ENCODE measurements at regions not wholly inside any gene's neighbourhood (a gene's known extent, or its start where the extent isn't known, plus 50 kb on each side); places are given as distances from the start of the nearest gene placed in this dataset.

DNA sequence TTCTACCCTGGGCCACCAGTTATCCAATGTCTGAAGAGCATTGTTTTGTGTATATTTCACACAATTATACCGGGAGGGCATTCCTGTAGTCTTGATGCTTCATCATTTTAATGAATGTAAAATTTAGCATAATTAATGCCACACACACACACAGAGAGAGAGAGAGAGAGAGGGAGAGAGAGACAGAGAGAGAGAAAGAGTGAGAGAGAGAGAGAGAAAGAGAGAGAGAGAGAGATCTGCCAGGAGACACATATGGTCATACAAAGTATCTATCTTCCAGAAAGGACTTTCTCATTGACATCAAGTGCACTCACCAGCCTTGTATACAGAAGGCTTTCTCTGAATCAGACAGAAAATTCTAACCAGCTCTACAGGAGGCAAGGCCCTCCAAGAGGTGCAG, 72.3 kb downstream of the KLF6 start:
- no peak for TF ChIP-seq PPARA (CRISPR knock-in tag; IDR thresholded peaks at IDR 0.05; ENCODE audit: borderline replicate concordance)
- no peak for TF ChIP-seq CSDC2 (CRISPR knock-in tag; IDR thresholded peaks at IDR 0.05)
- TF ChIP-seq, protein P1, sequence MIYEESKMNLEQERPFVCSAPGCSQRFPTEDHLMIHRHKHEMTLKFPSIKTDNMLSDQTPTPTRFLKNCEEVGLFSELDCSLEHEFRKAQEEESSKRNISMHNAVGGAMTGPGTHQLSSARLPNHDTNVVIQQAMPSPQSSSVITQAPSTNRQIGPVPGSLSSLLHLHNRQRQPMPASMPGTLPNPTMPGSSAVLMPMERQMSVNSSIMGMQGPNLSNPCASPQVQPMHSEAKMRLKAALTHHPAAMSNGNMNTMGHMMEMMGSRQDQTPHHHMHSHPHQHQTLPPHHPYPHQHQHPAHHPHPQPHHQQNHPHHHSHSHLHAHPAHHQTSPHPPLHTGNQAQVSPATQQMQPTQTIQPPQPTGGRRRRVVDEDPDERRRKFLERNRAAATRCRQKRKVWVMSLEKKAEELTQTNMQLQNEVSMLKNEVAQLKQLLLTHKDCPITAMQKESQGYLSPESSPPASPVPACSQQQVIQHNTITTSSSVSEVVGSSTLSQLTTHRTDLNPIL (CRISPR knock-in tag; IDR thresholded peaks at IDR 0.05; ENCODE audit: low read depth) = no peak
- TF ChIP-seq TOX (CRISPR knock-in tag; IDR thresholded peaks at IDR 0.05; ENCODE audit: borderline replicate concordance) = no peak
- TF ChIP-seq, protein P2, sequence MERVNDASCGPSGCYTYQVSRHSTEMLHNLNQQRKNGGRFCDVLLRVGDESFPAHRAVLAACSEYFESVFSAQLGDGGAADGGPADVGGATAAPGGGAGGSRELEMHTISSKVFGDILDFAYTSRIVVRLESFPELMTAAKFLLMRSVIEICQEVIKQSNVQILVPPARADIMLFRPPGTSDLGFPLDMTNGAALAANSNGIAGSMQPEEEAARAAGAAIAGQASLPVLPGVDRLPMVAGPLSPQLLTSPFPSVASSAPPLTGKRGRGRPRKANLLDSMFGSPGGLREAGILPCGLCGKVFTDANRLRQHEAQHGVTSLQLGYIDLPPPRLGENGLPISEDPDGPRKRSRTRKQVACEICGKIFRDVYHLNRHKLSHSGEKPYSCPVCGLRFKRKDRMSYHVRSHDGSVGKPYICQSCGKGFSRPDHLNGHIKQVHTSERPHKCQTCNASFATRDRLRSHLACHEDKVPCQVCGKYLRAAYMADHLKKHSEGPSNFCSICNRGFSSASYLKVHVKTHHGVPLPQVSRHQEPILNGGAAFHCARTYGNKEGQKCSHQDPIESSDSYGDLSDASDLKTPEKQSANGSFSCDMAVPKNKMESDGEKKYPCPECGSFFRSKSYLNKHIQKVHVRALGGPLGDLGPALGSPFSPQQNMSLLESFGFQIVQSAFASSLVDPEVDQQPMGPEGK (CRISPR knock-in tag; IDR thresholded peaks at IDR 0.05; ENCODE audit: borderline replicate concordance) = no peak
- no peak for TF ChIP-seq ZNF70 (CRISPR knock-in tag; IDR thresholded peaks at IDR 0.05)
- no peak for TF ChIP-seq ZNF8 (CRISPR knock-in tag; IDR thresholded peaks at IDR 0.05)
- TF ChIP-seq, protein P3, sequence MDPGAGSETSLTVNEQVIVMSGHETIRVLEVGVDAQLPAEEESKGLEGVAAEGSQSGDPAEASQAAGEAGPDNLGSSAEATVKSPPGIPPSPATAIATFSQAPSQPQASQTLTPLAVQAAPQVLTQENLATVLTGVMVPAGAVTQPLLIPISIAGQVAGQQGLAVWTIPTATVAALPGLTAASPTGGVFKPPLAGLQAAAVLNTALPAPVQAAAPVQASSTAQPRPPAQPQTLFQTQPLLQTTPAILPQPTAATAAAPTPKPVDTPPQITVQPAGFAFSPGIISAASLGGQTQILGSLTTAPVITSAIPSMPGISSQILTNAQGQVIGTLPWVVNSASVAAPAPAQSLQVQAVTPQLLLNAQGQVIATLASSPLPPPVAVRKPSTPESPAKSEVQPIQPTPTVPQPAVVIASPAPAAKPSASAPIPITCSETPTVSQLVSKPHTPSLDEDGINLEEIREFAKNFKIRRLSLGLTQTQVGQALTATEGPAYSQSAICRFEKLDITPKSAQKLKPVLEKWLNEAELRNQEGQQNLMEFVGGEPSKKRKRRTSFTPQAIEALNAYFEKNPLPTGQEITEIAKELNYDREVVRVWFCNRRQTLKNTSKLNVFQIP (CRISPR knock-in tag; IDR thresholded peaks at IDR 0.05; ENCODE audit: borderline replicate concordance, low read depth) = no peak
- no peak for TF ChIP-seq RARB (CRISPR knock-in tag; IDR thresholded peaks at IDR 0.05)
- TF ChIP-seq ISL1 (CRISPR knock-in tag; IDR thresholded peaks at IDR 0.05) = no peak
